ENCODE measurements at regions not wholly inside any gene's neighbourhood (a gene's known extent, or its start where the extent isn't known, plus 50 kb on each side); places are given as distances from the start of the nearest gene placed in this dataset.

- ATAC-seq (ENCODE audit: insufficient read depth, low FRiP score): no peak
- H3K4me1 ChIP-seq (ENCODE audit: control insufficient read depth in 5 of 5, insufficient read depth in 5 of 5, low read length in 5 of 5): peaks cover 0 to 18% (median 0%) of the 10 kb centered on the region in 5 donors
- no peak overlapping the region for H3K4me3 ChIP-seq
Measured at GRCh38 chr10:78914060-78914378, 154.7 kb upstream of the ZMIZ1 start.

GRCh38 chr10:78914502-78915189 lies 154.1 kb upstream of the ZMIZ1 start:
- WGBS, 2 donors: 64 to 78% methylated on average over 9 of the region's 9 CpGs
- H3K9ac ChIP-seq (ENCODE audit: insufficient read depth in 1 of 2, low read length in 2 of 2): no peak overlapping the region
- no peaks in the 10 kb centered on the region for H3K9me3 ChIP-seq (ENCODE audit: control insufficient read depth in 4 of 4, insufficient read depth in 3 of 4, low read length in 3 of 4)
- H3K4me1 ChIP-seq (ENCODE audit: control insufficient read depth in 5 of 5, insufficient read depth in 5 of 5, low read length in 5 of 5): peaks cover 0 to 18% (median 0%) of the 10 kb centered on the region in 5 donors
- DNase-seq: no peak
- no peak for TF ChIP-seq CTCF (IDR thresholded peaks at IDR 0.05; ENCODE audit: control extremely low read depth, extremely low read depth)
- H3K27ac ChIP-seq (ENCODE audit: low read depth in 1 of 2, low read length in 1 of 2): no peak overlapping the region
- no peak overlapping the region for H3K4me3 ChIP-seq
- H3K36me3 ChIP-seq (ENCODE audit: control insufficient read depth in 4 of 4, insufficient read depth in 4 of 4, low read length in 4 of 4): no peaks in the 10 kb centered on the region
- ATAC-seq (ENCODE audit: insufficient read depth, low FRiP score): no peak
- H3K27me3 ChIP-seq (ENCODE audit: control insufficient read depth in 3 of 3, insufficient read depth in 3 of 3, low read length in 2 of 3): no peaks in the 10 kb centered on the region

More at GRCh38 chr10:78914060-78914378, 154.7 kb upstream of the ZMIZ1 start:
- H3K9ac ChIP-seq (ENCODE audit: insufficient read depth in 1 of 2, low read length in 2 of 2): no peak overlapping the region
- 86% methylated on average over 10 of the region's 10 CpGs for WGBS, 2 donors
- H3K9me3 ChIP-seq (ENCODE audit: control insufficient read depth in 4 of 4, insufficient read depth in 3 of 4, low read length in 3 of 4): no peaks in the 10 kb centered on the region
- H3K36me3 ChIP-seq (ENCODE audit: control insufficient read depth in 4 of 4, insufficient read depth in 4 of 4, low read length in 4 of 4): no peaks in the 10 kb centered on the region
- no peak for DNase-seq
- no peak for TF ChIP-seq CTCF (IDR thresholded peaks at IDR 0.05; ENCODE audit: control extremely low read depth, extremely low read depth)
- no peak overlapping the region for H3K27ac ChIP-seq (ENCODE audit: low read depth in 1 of 2, low read length in 1 of 2)
- no peaks in the 10 kb centered on the region for H3K27me3 ChIP-seq (ENCODE audit: control insufficient read depth in 3 of 3, insufficient read depth in 3 of 3, low read length in 2 of 3)

- H3K27me3 ChIP-seq (ENCODE audit: control insufficient read depth in 3 of 3, insufficient read depth in 3 of 3, low read length in 2 of 3): no peaks in the 10 kb centered on the region
- no peak for ATAC-seq (ENCODE audit: insufficient read depth, low FRiP score)
- H3K36me3 ChIP-seq (ENCODE audit: control insufficient read depth in 4 of 4, insufficient read depth in 4 of 4, low read length in 4 of 4): no peaks in the 10 kb centered on the region
- H3K9ac ChIP-seq (ENCODE audit: insufficient read depth in 1 of 2, low read length in 2 of 2): no peak overlapping the region
- peaks cover 0 to 18% (median 0%) of the 10 kb centered on the region in 5 donors for H3K4me1 ChIP-seq (ENCODE audit: control insufficient read depth in 5 of 5, insufficient read depth in 5 of 5, low read length in 5 of 5)
- no peak overlapping the region for H3K27ac ChIP-seq (ENCODE audit: low read depth in 1 of 2, low read length in 1 of 2)
- H3K4me3 ChIP-seq: no peak overlapping the region
- DNase-seq: no peak
- 68 to 86% methylated on average over 4 of the region's 4 CpGs for WGBS, 2 donors
- no peak for TF ChIP-seq CTCF (IDR thresholded peaks at IDR 0.05; ENCODE audit: control extremely low read depth, extremely low read depth)
- no peaks in the 10 kb centered on the region for H3K9me3 ChIP-seq (ENCODE audit: control insufficient read depth in 4 of 4, insufficient read depth in 3 of 4, low read length in 3 of 4)
Measured at GRCh38 chr10:78915190-78915518, 153.6 kb upstream of the ZMIZ1 start.

GRCh38 chr10:78916227-78916626 lies 152.5 kb upstream of the ZMIZ1 start:
- Histone ChIP-seq H3K4me3 (no peak overlapping the region), H3K9me3 (ENCODE audit: control insufficient read depth in 4 of 4, insufficient read depth in 3 of 4, low read length in 3 of 4) (no peaks in the 10 kb centered on the region), H3K9ac (ENCODE audit: insufficient read depth in 1 of 2, low read length in 2 of 2) (no peak overlapping the region), H3K27me3 (ENCODE audit: control insufficient read depth in 3 of 3, insufficient read depth in 3 of 3, low read length in 2 of 3) (no peaks in the 10 kb centered on the region), H3K4me1 (ENCODE audit: control insufficient read depth in 5 of 5, insufficient read depth in 5 of 5, low read length in 5 of 5) (peaks cover 0 to 17% (median 0%) of the 10 kb centered on the region in 5 donors), H3K27ac (ENCODE audit: low read depth in 1 of 2, low read length in 1 of 2) (no peak overlapping the region), H3K36me3 (ENCODE audit: control insufficient read depth in 4 of 4, insufficient read depth in 4 of 4, low read length in 4 of 4) (no peaks in the 10 kb centered on the region)
- no peak for DNase-seq
- TF ChIP-seq CTCF (IDR thresholded peaks at IDR 0.05; ENCODE audit: control extremely low read depth, extremely low read depth): no peak
- ATAC-seq (ENCODE audit: insufficient read depth, low FRiP score): no peak
- 94 to 95% methylated on average over 7 of the region's 7 CpGs for WGBS, 2 donors

All from lung (tissue), 11 donors.